Mesenchymal stem cell (in vitro differentiated cells and primary cell): ENCODE measurements at regions not wholly inside any gene's neighbourhood (a gene's known extent, or its start where the extent isn't known, plus 50 kb on each side); places are given as distances from the start of the nearest gene placed in this dataset.

Source experiments
- DNase-seq: peaks from one replicate; pipeline ENCODE4 v3.0.0-alpha.2; 2013
- H2AFZ ChIP-seq: one replicate; pipeline ENCODE4 v1.6.1; 2013; ENCODE audit warnings: low read depth, mild to moderate bottlenecking, control low read depth, inconsistent platforms, low read length, moderate library complexity
- H2AK5ac ChIP-seq: 2 replicates; pipeline ENCODE4 v1.6.1; 2013; ENCODE audit warnings: low read length, moderate library complexity, mild to moderate bottlenecking, inconsistent platforms; ENCODE audit not compliant: severe bottlenecking
- H2BK120ac ChIP-seq: one replicate; pipeline ENCODE4 v1.6.1; 2013; ENCODE audit warnings: low read depth, mild to moderate bottlenecking, inconsistent platforms, low read length, moderate library complexity
- H2BK12ac ChIP-seq, 2 experiments: one replicate each; pipeline ENCODE4 v1.6.1; 2013; ENCODE audit warnings: inconsistent platforms in 2 of 2, low read length in 2 of 2, mild to moderate bottlenecking in 2 of 2, moderate library complexity in 2 of 2, control low read depth in 1 of 2
- H2BK15ac ChIP-seq: one replicate; pipeline ENCODE4 v1.6.1; 2013; ENCODE audit warnings: mild to moderate bottlenecking, low read depth, inconsistent platforms; ENCODE audit not compliant: poor library complexity, severe bottlenecking
- H2BK5ac ChIP-seq: 2 replicates; pipeline ENCODE4 v1.6.1; 2013; ENCODE audit warnings: low read depth, mild to moderate bottlenecking, low read length, control low read depth, inconsistent platforms; ENCODE audit not compliant: poor library complexity, severe bottlenecking
- H3K14ac ChIP-seq, 2 experiments: one replicate each; pipeline ENCODE4 v1.6.1; 2013; ENCODE audit warnings: inconsistent platforms in 2 of 2, low read length in 2 of 2, control low read depth in 1 of 2, mild to moderate bottlenecking in 1 of 2, moderate library complexity in 1 of 2
- H3K18ac ChIP-seq, 2 experiments: one replicate each; pipeline ENCODE4 v1.6.1; 2013; ENCODE audit warnings: inconsistent platforms in 2 of 2, low read length in 2 of 2, control low read depth in 1 of 2, low read depth in 1 of 2, mild to moderate bottlenecking in 1 of 2
- H3K23ac ChIP-seq, 2 experiments: one replicate each; pipeline ENCODE4 v1.6.1; 2013; ENCODE audit warnings: inconsistent platforms in 2 of 2, low read length in 2 of 2, mild to moderate bottlenecking in 2 of 2, moderate library complexity in 2 of 2, control low read depth in 1 of 2
- H3K27ac ChIP-seq: 2 replicates; pipeline ENCODE4 v1.5.1; 2013; ENCODE audit warnings: mild to moderate bottlenecking, moderate library complexity, low read length, control low read depth, inconsistent platforms; ENCODE audit not compliant: poor library complexity, severe bottlenecking
- H3K27me3 ChIP-seq, 2 experiments: 2 replicates each; pipeline versions ENCODE4 v1.6.1 to v1.7.0; 2013; ENCODE audit warnings: low read length in 2 of 2, mild to moderate bottlenecking in 2 of 2, moderate library complexity in 2 of 2, control low read depth in 1 of 2, inconsistent platforms in 1 of 2; ENCODE audit not compliant: control insufficient read depth in 1 of 2, insufficient read depth in 1 of 2
- H3K36me3 ChIP-seq, 2 experiments: 2 replicates each; pipeline versions ENCODE4 v1.6.1 to v1.7.0; 2013; ENCODE audit warnings: low read length in 2 of 2, control low read depth in 1 of 2, inconsistent platforms in 1 of 2, low read depth in 1 of 2, mild to moderate bottlenecking in 1 of 2; ENCODE audit not compliant: insufficient read depth in 2 of 2, control insufficient read depth in 1 of 2
- H3K4ac ChIP-seq, 2 experiments: one replicate each; pipeline ENCODE4 v1.6.1; 2013; ENCODE audit warnings: inconsistent platforms in 2 of 2, low read length in 2 of 2, mild to moderate bottlenecking in 2 of 2, moderate library complexity in 2 of 2, control low read depth in 1 of 2, low read depth in 1 of 2
- H3K4me1 ChIP-seq: 2 replicates; pipeline ENCODE4 v1.6.1; 2013; ENCODE audit warnings: low read depth, low read length, control low read depth; ENCODE audit not compliant: control insufficient read depth, insufficient read depth
- H3K4me2 ChIP-seq: 2 replicates; pipeline ENCODE4 v1.6.1; 2013; ENCODE audit warnings: low read length, mild to moderate bottlenecking, inconsistent platforms; ENCODE audit not compliant: poor library complexity, severe bottlenecking
- H3K4me3 ChIP-seq, 2 experiments: 2 replicates each; pipeline versions ENCODE4 v1.5.1 to v1.7.0; 2013; ENCODE audit warnings: low read length in 2 of 2, mild to moderate bottlenecking in 2 of 2, control low read depth in 1 of 2, low read depth in 1 of 2; ENCODE audit not compliant: insufficient read depth in 1 of 2
- H3K79me1 ChIP-seq: replicated peaks from 2 replicates; pipeline ENCODE4 v1.6.1; 2013; ENCODE audit warnings: mild to moderate bottlenecking, control low read depth, low read length, inconsistent platforms; ENCODE audit not compliant: poor library complexity, severe bottlenecking
- H3K9ac ChIP-seq: 2 replicates; pipeline ENCODE4 v1.7.0; 2013; ENCODE audit warnings: mild to moderate bottlenecking, low read length, moderate library complexity
- H3K9me3 ChIP-seq: 2 replicates; pipeline ENCODE4 v1.7.0; 2013; ENCODE audit warnings: mild to moderate bottlenecking, low read length; ENCODE audit not compliant: control insufficient read depth
- H4K8ac ChIP-seq: one replicate; pipeline ENCODE4 v1.6.1; 2013; ENCODE audit warnings: inconsistent platforms, mild to moderate bottlenecking, low read length, moderate library complexity
- H4K91ac ChIP-seq: one replicate; pipeline ENCODE4 v1.6.1; 2013; ENCODE audit warnings: mild to moderate bottlenecking, low read length, inconsistent platforms
- WGBS: methylation state at CpG from one replicate; pipeline ENCODE4 v1.1.7; 2013; ENCODE audit warnings: mixed read lengths; 5-methylcytosine and 5-hydroxymethylcytosine counted together

DNA sequence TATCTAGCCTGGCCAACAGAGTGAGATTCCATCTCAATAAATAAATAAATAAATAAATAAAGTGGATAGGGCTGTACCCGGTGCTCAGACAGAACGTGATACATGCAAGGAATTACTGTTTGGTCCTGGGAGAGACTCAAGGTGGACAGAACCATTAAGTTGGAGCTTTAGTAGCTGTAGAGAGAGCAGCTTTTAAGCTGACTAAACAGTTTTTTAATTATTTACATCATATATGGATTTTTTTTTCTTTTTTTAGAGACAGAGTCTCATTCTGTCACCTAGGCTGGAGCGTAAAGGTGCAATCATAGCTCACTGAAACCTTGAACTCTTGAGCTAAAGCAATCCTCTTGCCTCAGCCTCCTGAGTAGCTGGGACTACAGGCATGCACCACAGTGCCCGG is 92.5 kb upstream of the ATP6AP2 start:
- no peak for DNase-seq
- Histone ChIP-seq H2BK120ac (no peak overlapping the region), H3K4me1 (no peaks in the 10 kb centered on the region), H2AFZ (no peak overlapping the region), H3K23ac (no peak overlapping the region), H3K14ac (no peak overlapping the region), H3K4me2 (no peak overlapping the region), H3K9ac (no peak overlapping the region), H3K4me3 (no peak overlapping the region), H4K91ac (no peak overlapping the region), H3K79me1 (no peaks in the 10 kb centered on the region), H3K36me3 (no peaks in the 10 kb centered on the region), H2AK5ac (no peak overlapping the region), H3K18ac (no peak overlapping the region), H3K9me3 (peaks cover 23% of the 10 kb centered on the region), H3K27ac (no peak overlapping the region), H4K8ac (no peak overlapping the region), H2BK5ac (no peak overlapping the region), H2BK15ac (no peak overlapping the region), H3K4ac (no peak overlapping the region), H3K27me3 (peaks cover 0 to 74% of the 10 kb centered on the region in 2 experiments), H2BK12ac (no peak overlapping the region)
- 86% methylated on average over 1 of the region's 4 CpGs for WGBS

DNA sequence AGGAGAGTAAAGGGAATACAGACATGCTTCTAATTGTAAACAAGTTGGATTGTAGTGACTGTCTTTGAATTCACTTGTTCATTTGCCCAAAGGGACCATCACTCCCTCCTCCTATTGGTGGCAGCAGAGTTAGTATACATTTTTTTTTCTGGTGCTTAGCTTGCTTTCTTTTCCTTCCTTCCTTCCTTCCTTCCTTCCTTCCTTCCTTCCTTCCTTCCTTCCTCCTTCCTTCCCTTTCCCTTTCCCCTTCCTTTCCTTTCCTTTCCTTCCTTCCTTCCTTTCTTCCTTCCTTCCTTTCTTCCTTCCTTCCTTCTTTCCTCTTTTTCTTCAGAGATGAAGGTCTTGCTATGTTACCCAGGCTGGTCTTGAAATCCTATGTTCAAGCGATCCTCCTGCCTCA is 94.8 kb upstream of the ATP6AP2 start:
- Histone ChIP-seq H3K79me1 (no peaks in the 10 kb centered on the region), H2BK120ac (no peak overlapping the region), H3K14ac (no peak overlapping the region), H2BK12ac (no peak overlapping the region), H3K18ac (no peak overlapping the region), H3K27ac (no peak overlapping the region), H4K8ac (no peak overlapping the region), H3K9me3 (peaks cover 27% of the 10 kb centered on the region), H3K23ac (no peak overlapping the region), H3K4me2 (no peak overlapping the region), H3K4ac (no peak overlapping the region), H3K4me1 (no peaks in the 10 kb centered on the region), H2AFZ (no peak overlapping the region), H3K4me3 (no peak overlapping the region), H4K91ac (no peak overlapping the region), H3K27me3 (peaks cover 0 to 73% of the 10 kb centered on the region in 2 experiments), H2BK15ac (no peak overlapping the region), H3K9ac (no peak overlapping the region), H3K36me3 (no peaks in the 10 kb centered on the region), H2AK5ac (no peak overlapping the region), H2BK5ac (no peak overlapping the region)
- WGBS: 100% methylated on average over 1 of the region's 1 CpG
- DNase-seq: no peak

DNA sequence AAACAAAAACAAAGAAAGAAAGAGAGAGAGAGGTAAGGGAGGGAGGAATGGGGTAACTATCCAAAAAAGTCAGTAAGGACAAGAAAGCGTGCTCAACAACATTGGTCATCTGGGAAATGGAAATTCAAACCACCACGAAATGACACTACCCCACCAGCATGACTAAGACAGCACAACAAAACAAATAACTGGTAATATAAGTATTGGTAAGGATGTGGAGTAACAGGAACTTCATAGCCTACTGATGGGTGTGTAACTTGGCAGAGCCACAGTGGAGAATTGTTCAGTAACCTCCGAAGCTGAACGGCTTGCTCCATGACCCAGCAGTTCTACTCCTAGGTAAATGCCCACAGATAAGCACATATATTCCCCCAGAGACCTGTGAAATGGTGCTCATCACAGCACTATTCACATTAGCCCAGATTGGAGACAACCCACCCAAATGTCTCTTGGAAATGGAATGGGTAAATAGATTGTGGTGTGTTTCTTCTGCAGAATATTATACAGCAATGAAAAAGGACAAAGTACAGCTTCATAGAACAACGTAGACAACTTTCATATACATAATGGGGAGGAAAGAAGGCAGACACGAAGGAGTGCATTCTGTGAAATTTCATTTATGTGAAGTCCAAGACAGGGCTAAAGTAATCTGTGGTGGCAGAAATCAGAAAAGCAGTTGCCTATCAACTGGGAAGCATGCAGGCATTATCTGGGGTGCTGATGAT is 95.5 kb upstream of the ATP6AP2 start:
- H3K4ac ChIP-seq: no peak overlapping the region
- DNase-seq: no peak
- H3K36me3 ChIP-seq: no peaks in the 10 kb centered on the region
- no peak overlapping the region for H3K18ac ChIP-seq
- WGBS: 76% methylated on average over 2 of the region's 6 CpGs
- no peak overlapping the region for H2AFZ ChIP-seq
- H4K91ac ChIP-seq: no peak overlapping the region
- no peak overlapping the region for H2BK12ac ChIP-seq
- H3K4me1 ChIP-seq: no peaks in the 10 kb centered on the region
- no peak overlapping the region for H2BK5ac ChIP-seq
- no peak overlapping the region for H3K4me2 ChIP-seq
- H3K9ac ChIP-seq: no peak overlapping the region
- H3K79me1 ChIP-seq: no peaks in the 10 kb centered on the region
- no peak overlapping the region for H2BK15ac ChIP-seq
- no peak overlapping the region for H3K4me3 ChIP-seq
- H2BK120ac ChIP-seq: no peak overlapping the region
- H3K27ac ChIP-seq: no peak overlapping the region
- no peak overlapping the region for H3K14ac ChIP-seq
- H3K23ac ChIP-seq: no peak overlapping the region
- H3K27me3 ChIP-seq: peaks cover 0 to 74% of the 10 kb centered on the region in 2 experiments
- H4K8ac ChIP-seq: no peak overlapping the region
- H2AK5ac ChIP-seq: no peak overlapping the region
- peaks cover 28% of the 10 kb centered on the region for H3K9me3 ChIP-seq

DNA sequence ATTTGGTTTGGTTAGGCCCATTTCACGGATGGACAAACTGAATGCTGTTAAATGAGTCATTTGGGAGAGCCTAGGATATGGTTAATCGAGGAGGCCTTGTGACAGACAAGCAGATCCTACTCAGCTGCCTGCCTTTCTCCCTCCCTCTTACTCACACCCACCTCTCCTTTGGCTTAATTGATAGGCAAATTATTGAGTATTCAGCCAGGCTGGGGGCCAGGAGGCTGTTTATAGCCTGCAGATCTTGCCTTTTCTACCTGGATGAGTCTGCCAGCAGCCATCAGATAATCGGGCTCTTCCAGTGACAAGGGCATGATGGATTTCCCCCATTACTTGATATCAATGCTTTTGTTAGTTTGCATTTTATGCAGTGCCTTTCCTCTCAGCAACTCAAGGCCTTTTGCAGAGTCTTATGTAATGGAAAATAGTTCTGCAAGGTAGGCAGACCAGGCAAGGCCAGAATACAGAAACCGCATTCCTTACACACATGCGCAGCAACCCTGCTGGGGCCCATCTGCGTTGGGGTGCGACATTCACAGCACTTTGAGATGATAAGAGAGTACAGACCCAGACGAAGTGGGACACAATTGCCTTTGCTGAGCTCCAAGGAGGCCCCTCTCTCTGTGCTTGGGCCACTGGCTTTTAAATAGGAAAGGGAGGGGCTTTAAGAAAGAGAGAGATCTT is 96.2 kb upstream of the ATP6AP2 start:
- Histone ChIP-seq H3K4me1 (no peaks in the 10 kb centered on the region), H3K36me3 (no peaks in the 10 kb centered on the region), H3K79me1 (no peaks in the 10 kb centered on the region), H2BK5ac (no peak overlapping the region), H2AFZ (no peak overlapping the region), H3K23ac (no peak overlapping the region), H3K9me3 (peaks cover 31% of the 10 kb centered on the region), H3K9ac (no peak overlapping the region), H3K4me2 (no peak overlapping the region), H3K27me3 (peaks cover 0 to 74% of the 10 kb centered on the region in 2 experiments), H2BK120ac (no peak overlapping the region), H3K4me3 (no peak overlapping the region), H4K91ac (no peak overlapping the region), H3K14ac (no peak overlapping the region), H2BK12ac (no peak overlapping the region), H3K27ac (no peak overlapping the region), H4K8ac (no peak overlapping the region), H3K4ac (no peak overlapping the region), H2BK15ac (no peak overlapping the region), H3K18ac (no peak overlapping the region), H2AK5ac (no peak overlapping the region)
- 40% methylated on average over 5 of the region's 8 CpGs for WGBS
- DNase-seq: no peak
